WTC11 (cell line): ENCODE measurements at regions not wholly inside any gene's neighbourhood (a gene's known extent, or its start where the extent isn't known, plus 50 kb on each side); places are given as distances from the start of the nearest gene placed in this dataset.

ENCODE experiments used
- ATAC-seq: fragments of 200-7000 bp; cut with Tn5 transposase; 2 replicates; pipeline ENCODE4 v1.10.0; 2021; ENCODE audit warnings: mild to moderate bottlenecking, moderate library complexity
- CTCF ChIA-PET: fragments of 300-600 bp; sonication (Branson Sonifier 250); formaldehyde crosslinking; loops from one replicate; lab custom pipeline; 2021; ENCODE audit warnings: antibody characterized with exemption; lab: Charles Lee
- POLR2A ChIA-PET: fragments of 350-600 bp; sonication (Branson Sonifier 250); formaldehyde crosslinking; loops from one replicate; lab custom pipeline; 2021; ENCODE audit warnings: antibody characterized with exemption; lab: Charles Lee
- DNase-seq: peaks from one replicate; pipeline ENCODE4 v3.0.0; 2021; ENCODE audit warnings: low spot score
- H3K27ac Mint-ChIP-seq: 2 replicates; pipeline ENCODE4 v1.8.0; 2021; ENCODE audit warnings: mixed read lengths
- H3K27me3 Mint-ChIP-seq: 2 replicates; pipeline ENCODE4 v1.8.0; 2021; ENCODE audit warnings: low read depth, mild to moderate bottlenecking, moderate library complexity, mixed read lengths
- H3K36me3 Mint-ChIP-seq: 2 replicates; pipeline ENCODE4 v1.8.0; 2021; ENCODE audit warnings: mixed read lengths
- H3K4me1 Mint-ChIP-seq: 2 replicates; pipeline ENCODE4 v1.8.0; 2022; ENCODE audit warnings: mixed read lengths
- H3K4me3 Mint-ChIP-seq: 2 replicates; pipeline ENCODE4 v1.8.0; 2021; ENCODE audit warnings: mild to moderate bottlenecking, moderate library complexity, mixed read lengths
- H3K9me3 Mint-ChIP-seq: 2 replicates; pipeline ENCODE4 v1.8.0; 2021; ENCODE audit warnings: mixed read lengths
- GABPB1 ChIP-seq: sonication (generic); formaldehyde crosslinking; IDR thresholded peaks from 2 replicates; pipeline ENCODE4 v1.8.1; 2023; ENCODE audit warnings: mild to moderate bottlenecking, missing genetic modification reagents
- GRHL2 ChIP-seq: fragments of 250-450 bp; sonication (Bioruptor Pico); IDR thresholded peaks from 2 replicates; pipeline ENCODE4 v1.8.0; 2022; ENCODE audit warnings: mild to moderate bottlenecking, moderate library complexity; ENCODE audit not compliant: insufficient replicate concordance, severe bottlenecking
- GTF2I ChIP-seq: fragments of 250-450 bp; sonication (Bioruptor Pico); conservative IDR thresholded peaks from 2 replicates; pipeline ENCODE4 v1.4.0; 2021; ENCODE audit warnings: mild to moderate bottlenecking
- IRF2 ChIP-seq: sonication (generic); formaldehyde crosslinking; IDR thresholded peaks from 2 replicates; pipeline ENCODE4 v1.8.0; 2022; ENCODE audit warnings: low read depth, missing genetic modification reagents, borderline replicate concordance
- JAZF1 ChIP-seq: fragments of 250-450 bp; sonication (Bioruptor Pico); IDR thresholded peaks from 2 replicates; pipeline ENCODE4 v1.9.0; 2021; ENCODE audit warnings: moderate library complexity, mild to moderate bottlenecking, inconsistent platforms
- NFYB ChIP-seq: sonication (generic); formaldehyde crosslinking; conservative IDR thresholded peaks from 2 replicates; pipeline ENCODE4 v1.8.0; 2022; ENCODE audit warnings: low read depth, missing genetic modification reagents
- PRRX2 ChIP-seq: fragments of 250-450 bp; sonication (Bioruptor Pico); IDR thresholded peaks from 2 replicates; pipeline ENCODE4 v1.8.0; 2021; ENCODE audit warnings: mild to moderate bottlenecking
- RELA ChIP-seq: sonication (generic); formaldehyde crosslinking; IDR thresholded peaks from 2 replicates; pipeline ENCODE4 v1.8.1; 2022; ENCODE audit warnings: missing genetic modification reagents, mild to moderate bottlenecking, borderline replicate concordance
- SOX15 ChIP-seq: fragments of 250-450 bp; sonication (Bioruptor Pico); IDR thresholded peaks from 2 replicates; pipeline ENCODE4 v1.9.0; 2021; ENCODE audit warnings: mild to moderate bottlenecking
- TCF7 ChIP-seq: sonication (generic); formaldehyde crosslinking; IDR thresholded peaks from 2 replicates; pipeline ENCODE4 v1.8.0; 2022; ENCODE audit warnings: mild to moderate bottlenecking, low read depth, missing genetic modification reagents, moderate library complexity
- USF2 ChIP-seq: sonication (generic); formaldehyde crosslinking; IDR thresholded peaks from 2 replicates; pipeline ENCODE4 v1.8.1; 2023; ENCODE audit warnings: mild to moderate bottlenecking, missing genetic modification reagents, moderate library complexity
- ZNF121 ChIP-seq: sonication (generic); formaldehyde crosslinking; IDR thresholded peaks from 2 replicates; pipeline ENCODE4 v1.8.0; 2023; ENCODE audit warnings: missing genetic modification reagents
- ZNF138 ChIP-seq: sonication (generic); formaldehyde crosslinking; conservative IDR thresholded peaks from 2 replicates; pipeline ENCODE4 v1.8.1; 2022; ENCODE audit warnings: mild to moderate bottlenecking, moderate library complexity, missing genetic modification reagents
- ZNF396 ChIP-seq: fragments of 250-450 bp; sonication (Bioruptor Pico); IDR thresholded peaks from 2 replicates; pipeline ENCODE4 v1.8.0; 2021; ENCODE audit warnings: mild to moderate bottlenecking, moderate library complexity, borderline replicate concordance
- ZNF416 ChIP-seq: fragments of 250-450 bp; sonication (Bioruptor Pico); IDR thresholded peaks from 2 replicates; pipeline ENCODE4 v1.9.0; 2021; ENCODE audit warnings: mild to moderate bottlenecking, inconsistent platforms
- ZNF512 ChIP-seq: sonication (generic); formaldehyde crosslinking; IDR thresholded peaks from 2 replicates; pipeline ENCODE4 v1.8.1; 2022; ENCODE audit warnings: missing genetic modification reagents, borderline replicate concordance
- ZNF671 ChIP-seq: fragments of 250-450 bp; sonication (Bioruptor Pico); IDR thresholded peaks from 2 replicates; pipeline ENCODE4 v1.8.0; 2021; ENCODE audit warnings: mild to moderate bottlenecking
- TF ChIP-seq, protein P1 (sequence below): sonication (generic); formaldehyde crosslinking; IDR thresholded peaks from 2 replicates; pipeline ENCODE4 v1.8.0; 2022; ENCODE audit warnings: mild to moderate bottlenecking, missing genetic modification reagents
- TF ChIP-seq, protein P2 (sequence below): sonication (generic); formaldehyde crosslinking; IDR thresholded peaks from 2 replicates; pipeline ENCODE4 v1.8.0; 2022; ENCODE audit warnings: mild to moderate bottlenecking, missing genetic modification reagents
- TF ChIP-seq, protein P3 (sequence below): fragments of 250-450 bp; sonication (Bioruptor Pico); conservative IDR thresholded peaks from 2 replicates; pipeline ENCODE4 v1.9.0; 2021; ENCODE audit warnings: mild to moderate bottlenecking
- TF ChIP-seq, protein P4 (sequence below): sonication (generic); formaldehyde crosslinking; IDR thresholded peaks from 2 replicates; pipeline ENCODE4 v1.8.0; 2023; ENCODE audit warnings: missing genetic modification reagents
- TF ChIP-seq, protein P5 (sequence below): fragments of 250-450 bp; sonication (Bioruptor Pico); IDR thresholded peaks from 2 replicates; pipeline ENCODE4 v1.8.0; 2021; ENCODE audit warnings: mild to moderate bottlenecking
- TF ChIP-seq, protein P6 (sequence below): sonication (generic); formaldehyde crosslinking; IDR thresholded peaks from 2 replicates; pipeline ENCODE4 v1.8.1; 2022; ENCODE audit warnings: mild to moderate bottlenecking, moderate library complexity, missing genetic modification reagents

- no peak for DNase-seq
- POLR2A ChIA-PET = no interaction called here
- H3K36me3 Mint-ChIP-seq = peaks cover 6% of the 10 kb centered on the region
- no peaks in the 10 kb centered on the region for H3K4me1 Mint-ChIP-seq
- peaks cover 21% of the 10 kb centered on the region for H3K9me3 Mint-ChIP-seq
- CTCF ChIA-PET = no interaction called here
- no peak overlapping the region for H3K4me3 Mint-ChIP-seq
- no peak overlapping the region for H3K27ac Mint-ChIP-seq
- no peak for TF ChIP-seq USF2
- no peak for TF ChIP-seq TCF7 (CRISPR knock-in tag)
- TF ChIP-seq SOX15 (CRISPR knock-in tag) = no peak
- no peak for TF ChIP-seq GABPB1
- TF ChIP-seq JAZF1 (CRISPR knock-in tag) = no peak
- no peak for TF ChIP-seq GRHL2 (CRISPR knock-in tag)
- no peak for TF ChIP-seq GTF2I (CRISPR knock-in tag)
- TF ChIP-seq, protein P1, sequence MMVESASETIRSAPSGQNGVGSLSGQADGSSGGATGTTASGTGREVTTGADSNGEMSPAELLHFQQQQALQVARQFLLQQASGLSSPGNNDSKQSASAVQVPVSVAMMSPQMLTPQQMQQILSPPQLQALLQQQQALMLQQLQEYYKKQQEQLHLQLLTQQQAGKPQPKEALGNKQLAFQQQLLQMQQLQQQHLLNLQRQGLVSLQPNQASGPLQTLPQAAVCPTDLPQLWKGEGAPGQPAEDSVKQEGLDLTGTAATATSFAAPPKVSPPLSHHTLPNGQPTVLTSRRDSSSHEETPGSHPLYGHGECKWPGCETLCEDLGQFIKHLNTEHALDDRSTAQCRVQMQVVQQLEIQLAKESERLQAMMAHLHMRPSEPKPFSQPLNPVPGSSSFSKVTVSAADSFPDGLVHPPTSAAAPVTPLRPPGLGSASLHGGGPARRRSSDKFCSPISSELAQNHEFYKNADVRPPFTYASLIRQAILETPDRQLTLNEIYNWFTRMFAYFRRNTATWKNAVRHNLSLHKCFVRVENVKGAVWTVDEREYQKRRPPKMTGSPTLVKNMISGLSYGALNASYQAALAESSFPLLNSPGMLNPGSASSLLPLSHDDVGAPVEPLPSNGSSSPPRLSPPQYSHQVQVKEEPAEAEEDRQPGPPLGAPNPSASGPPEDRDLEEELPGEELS (CRISPR knock-in tag) = no peak
- TF ChIP-seq ZNF396 (CRISPR knock-in tag) = no peak
- TF ChIP-seq ZNF138 = no peak
- TF ChIP-seq, protein P2, sequence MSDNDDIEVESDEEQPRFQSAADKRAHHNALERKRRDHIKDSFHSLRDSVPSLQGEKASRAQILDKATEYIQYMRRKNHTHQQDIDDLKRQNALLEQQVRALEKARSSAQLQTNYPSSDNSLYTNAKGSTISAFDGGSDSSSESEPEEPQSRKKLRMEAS (CRISPR knock-in tag) = no peak
- TF ChIP-seq IRF2 (CRISPR knock-in tag) = no peak
- no peak for TF ChIP-seq ZNF416 (CRISPR knock-in tag)
- H3K27me3 Mint-ChIP-seq = 0 out of 2 replicates have a peak, but pooled peaks cover 4% of the 10 kb centered on the region
- no peak for ATAC-seq
Measured at GRCh38 chr5:36768450-36768849, 108.1 kb upstream of the NIPBL start.

- Mint-ChIP-seq H3K9me3 (peaks cover 21% of the 10 kb centered on the region), H3K36me3 (peaks cover 6% of the 10 kb centered on the region), H3K4me1 (no peaks in the 10 kb centered on the region), H3K27ac (no peak overlapping the region), H3K27me3 (0 out of 2 replicates have a peak, but pooled peaks cover 4% of the 10 kb centered on the region), H3K4me3 (no peak overlapping the region)
- ChIA-PET CTCF (no interaction called here), POLR2A (no interaction called here)
- DNase-seq = no peak
- ATAC-seq = no peak
- no peak for TF ChIP-seq NFYB (CRISPR knock-in tag)
- TF ChIP-seq, protein P3, sequence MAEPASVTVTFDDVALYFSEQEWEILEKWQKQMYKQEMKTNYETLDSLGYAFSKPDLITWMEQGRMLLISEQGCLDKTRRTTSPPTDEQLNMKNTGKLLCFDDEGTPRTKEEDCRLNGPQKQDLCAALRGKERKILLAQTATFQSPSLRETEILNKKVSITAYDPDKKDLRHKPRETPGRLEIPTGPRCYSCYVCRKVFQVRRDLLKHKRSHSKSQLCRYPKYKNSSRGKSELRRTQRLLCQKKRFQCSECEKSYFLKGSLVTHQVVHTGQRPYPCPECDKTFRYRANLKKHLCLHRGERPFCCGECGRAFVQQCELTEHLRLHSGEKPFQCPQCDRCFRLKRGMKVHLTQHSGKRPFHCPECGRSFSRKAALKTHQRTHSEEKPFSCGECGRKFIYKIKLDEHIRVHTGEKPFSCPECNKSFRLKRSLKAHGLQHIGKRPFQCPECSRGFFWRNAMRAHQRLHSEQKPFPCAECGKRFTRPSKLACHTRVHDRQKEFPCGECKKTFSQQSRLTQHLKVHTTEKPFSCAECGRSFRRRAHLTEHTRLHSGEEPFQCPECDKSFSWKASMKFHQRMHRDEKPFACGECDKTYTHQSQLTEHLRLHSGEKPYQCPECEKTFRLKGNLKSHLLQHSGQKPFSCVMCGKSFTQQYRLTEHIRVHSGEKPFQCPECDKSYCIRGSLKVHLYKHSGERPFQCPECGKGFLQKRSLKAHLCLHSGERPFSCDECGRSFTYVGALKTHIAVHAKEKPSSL (CRISPR knock-in tag) = no peak
- no peak for TF ChIP-seq TCF7 (CRISPR knock-in tag)
- TF ChIP-seq, protein P4, sequence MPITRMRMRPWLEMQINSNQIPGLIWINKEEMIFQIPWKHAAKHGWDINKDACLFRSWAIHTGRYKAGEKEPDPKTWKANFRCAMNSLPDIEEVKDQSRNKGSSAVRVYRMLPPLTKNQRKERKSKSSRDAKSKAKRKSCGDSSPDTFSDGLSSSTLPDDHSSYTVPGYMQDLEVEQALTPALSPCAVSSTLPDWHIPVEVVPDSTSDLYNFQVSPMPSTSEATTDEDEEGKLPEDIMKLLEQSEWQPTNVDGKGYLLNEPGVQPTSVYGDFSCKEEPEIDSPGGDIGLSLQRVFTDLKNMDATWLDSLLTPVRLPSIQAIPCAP (CRISPR knock-in tag) = no peak
- TF ChIP-seq, protein P5, sequence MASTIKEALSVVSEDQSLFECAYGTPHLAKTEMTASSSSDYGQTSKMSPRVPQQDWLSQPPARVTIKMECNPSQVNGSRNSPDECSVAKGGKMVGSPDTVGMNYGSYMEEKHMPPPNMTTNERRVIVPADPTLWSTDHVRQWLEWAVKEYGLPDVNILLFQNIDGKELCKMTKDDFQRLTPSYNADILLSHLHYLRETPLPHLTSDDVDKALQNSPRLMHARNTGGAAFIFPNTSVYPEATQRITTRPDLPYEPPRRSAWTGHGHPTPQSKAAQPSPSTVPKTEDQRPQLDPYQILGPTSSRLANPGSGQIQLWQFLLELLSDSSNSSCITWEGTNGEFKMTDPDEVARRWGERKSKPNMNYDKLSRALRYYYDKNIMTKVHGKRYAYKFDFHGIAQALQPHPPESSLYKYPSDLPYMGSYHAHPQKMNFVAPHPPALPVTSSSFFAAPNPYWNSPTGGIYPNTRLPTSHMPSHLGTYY (CRISPR knock-in tag) = no peak
- no peak for TF ChIP-seq RELA (CRISPR knock-in tag)
- TF ChIP-seq ZNF671 (CRISPR knock-in tag) = no peak
- no peak for TF ChIP-seq ZNF512 (CRISPR knock-in tag)
- no peak for TF ChIP-seq ZNF121
- TF ChIP-seq, protein P1 (CRISPR knock-in tag) = no peak
- TF ChIP-seq, protein P6, sequence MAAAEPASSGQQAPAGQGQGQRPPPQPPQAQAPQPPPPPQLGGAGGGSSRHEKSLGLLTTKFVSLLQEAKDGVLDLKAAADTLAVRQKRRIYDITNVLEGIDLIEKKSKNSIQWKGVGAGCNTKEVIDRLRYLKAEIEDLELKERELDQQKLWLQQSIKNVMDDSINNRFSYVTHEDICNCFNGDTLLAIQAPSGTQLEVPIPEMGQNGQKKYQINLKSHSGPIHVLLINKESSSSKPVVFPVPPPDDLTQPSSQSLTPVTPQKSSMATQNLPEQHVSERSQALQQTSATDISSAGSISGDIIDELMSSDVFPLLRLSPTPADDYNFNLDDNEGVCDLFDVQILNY = no peak
- no peak for TF ChIP-seq PRRX2 (CRISPR knock-in tag)
Measured at GRCh38 chr5:36769129-36769770, 107.3 kb upstream of the NIPBL start.
